IMR-90 (cell line): ENCODE measurements at regions not wholly inside any gene's neighbourhood (a gene's known extent, or its start where the extent isn't known, plus 50 kb on each side); places are given as distances from the start of the nearest gene placed in this dataset.

ENCODE experiments used
- ATAC-seq: fragments of 200-7000 bp; cut with Tn5 transposase; 2 replicates; pipeline ENCODE4 v1.9.1; 2020; ENCODE audit warnings: low read depth, mild to moderate bottlenecking, moderate library complexity
- BruUV-seq: library from RNA; stranded (reverse); fragments of 400-500 nt; replicated peaks from 2 replicates; lab custom pipeline; 2021; lab: Mats Ljungman, UMichigan
- CTCF ChIA-PET: fragments of 300-600 bp; formaldehyde crosslinking; extraction: SDS; loops from one replicate; lab custom pipeline; 2021; ENCODE audit warnings: antibody characterized with exemption; lab: Yijun Ruan, JAX
- POLR2A ChIA-PET: fragments of 300-600 bp; sonication (Branson Sonifier 250); formaldehyde crosslinking; loops from one replicate; lab custom pipeline; 2022; ENCODE audit warnings: antibody characterized with exemption; ENCODE audit not compliant: unreplicated experiment; lab: Charles Lee
- DNase-seq: peaks from one replicate; pipeline ENCODE4 v3.0.0; 2013
- H2AFZ ChIP-seq: replicated peaks from 2 replicates; pipeline ENCODE3; 2013; ENCODE audit warnings: low read length, mild to moderate bottlenecking; ENCODE audit not compliant: poor library complexity
- H2AK5ac ChIP-seq: 2 replicates; pipeline ENCODE4 v1.6.1; 2013; ENCODE audit warnings: low read depth, low read length, inconsistent platforms
- H2AK9ac ChIP-seq: replicated peaks from 2 replicates; pipeline ENCODE3; 2013; ENCODE audit warnings: mild to moderate bottlenecking, low read depth, low read length, moderate library complexity; ENCODE audit not compliant: poor library complexity
- H2BK120ac ChIP-seq: 2 replicates; pipeline ENCODE4 v1.6.1; 2013; ENCODE audit warnings: low read depth, low read length, inconsistent platforms
- H2BK15ac ChIP-seq: 3 replicates; pipeline ENCODE4 v1.6.1; 2013; ENCODE audit warnings: low read depth, low read length, inconsistent platforms
- H2BK20ac ChIP-seq: 2 replicates; pipeline ENCODE4 v1.6.1; 2013; ENCODE audit warnings: low read depth, mild to moderate bottlenecking, inconsistent platforms, low read length, moderate library complexity
- H2BK5ac ChIP-seq: 2 replicates; pipeline ENCODE4 v1.6.1; 2013; ENCODE audit warnings: mild to moderate bottlenecking, low read depth, low read length, inconsistent platforms; ENCODE audit not compliant: poor library complexity, severe bottlenecking
- H3K14ac ChIP-seq: replicated peaks from 2 replicates; pipeline ENCODE4 v1.6.1; 2013; ENCODE audit warnings: low read depth, low read length, inconsistent platforms
- H3K18ac ChIP-seq: 2 replicates; pipeline ENCODE4 v1.6.1; 2013; ENCODE audit warnings: low read depth, low read length, control low read depth
- H3K23ac ChIP-seq: 2 replicates; pipeline ENCODE4 v1.6.1; 2013; ENCODE audit warnings: low read depth, low read length, inconsistent platforms
- H3K27ac ChIP-seq: 2 replicates; pipeline ENCODE4 v1.5.1; 2013; ENCODE audit warnings: mild to moderate bottlenecking, control low read depth, low read length; ENCODE audit not compliant: insufficient read depth
- H3K27me3 ChIP-seq: 2 replicates; pipeline ENCODE4 v1.6.1; 2013; ENCODE audit warnings: low read length; ENCODE audit not compliant: control insufficient read depth, insufficient read depth
- H3K36me3 ChIP-seq: 2 replicates; pipeline ENCODE4 v1.6.1; 2013; ENCODE audit warnings: low read length, mixed read lengths; ENCODE audit not compliant: control insufficient read depth, insufficient read depth
- H3K4ac ChIP-seq: 2 replicates; pipeline ENCODE4 v1.6.1; 2013; ENCODE audit warnings: low read depth, low read length, inconsistent platforms
- H3K4me1 ChIP-seq: 2 replicates; pipeline ENCODE4 v1.6.1; 2013; ENCODE audit warnings: low read length, mixed read lengths; ENCODE audit not compliant: control insufficient read depth, insufficient read depth
- H3K4me2 ChIP-seq: 2 replicates; pipeline ENCODE4 v1.6.1; 2013; ENCODE audit warnings: low read depth, mild to moderate bottlenecking, control low read depth, low read length, moderate library complexity
- H3K4me3 ChIP-seq: 2 replicates; pipeline ENCODE4 v1.5.1; 2013; ENCODE audit warnings: low read depth, mild to moderate bottlenecking, control low read depth, low read length, moderate library complexity; ENCODE audit not compliant: insufficient read depth
- H3K56ac ChIP-seq: 2 replicates; pipeline ENCODE4 v1.6.1; 2013; ENCODE audit warnings: low read length, inconsistent platforms; ENCODE audit not compliant: insufficient read depth; ENCODE audit errors: extremely low read depth
- H3K79me1 ChIP-seq, 2 experiments: 2 replicates each; pipeline ENCODE4 v1.6.1; 2013; ENCODE audit warnings: low read length in 2 of 2, inconsistent platforms in 1 of 2, low read depth in 1 of 2
- H3K9ac ChIP-seq: 2 replicates; pipeline ENCODE4 v1.6.1; 2013; ENCODE audit warnings: low read depth, low read length, control low read depth
- H3K9me1 ChIP-seq: 2 replicates; pipeline ENCODE4 v1.6.1; 2013; ENCODE audit warnings: low read length, inconsistent platforms; ENCODE audit not compliant: insufficient read depth
- H3K9me3 ChIP-seq: 2 replicates; pipeline ENCODE4 v1.6.1; 2013; ENCODE audit warnings: low read length; ENCODE audit not compliant: control insufficient read depth, insufficient read depth
- H4K20me1 ChIP-seq: 2 replicates; pipeline ENCODE4 v1.6.1; 2013; ENCODE audit warnings: low read length, inconsistent platforms; ENCODE audit not compliant: insufficient read depth
- H4K5ac ChIP-seq: 2 replicates; pipeline ENCODE4 v1.6.1; 2013; ENCODE audit warnings: mild to moderate bottlenecking, low read depth, low read length, control low read depth
- H4K8ac ChIP-seq, 2 experiments: 2 replicates each; pipeline ENCODE4 v1.6.1; 2013; ENCODE audit warnings: low read depth in 2 of 2, low read length in 2 of 2, control low read depth in 1 of 2, inconsistent platforms in 1 of 2
- H4K91ac ChIP-seq: 2 replicates; pipeline ENCODE4 v1.6.1; 2013; ENCODE audit warnings: low read depth, low read length, inconsistent platforms; ENCODE audit not compliant: insufficient read depth
- BHLHE40 ChIP-seq: fragments of 150-350 bp; IDR thresholded peaks from 2 replicates; pipeline ENCODE4 v1.6.1; 2016; ENCODE audit warnings: mild to moderate bottlenecking, low read depth, low read length
- CEBPB ChIP-seq: IDR thresholded peaks from 2 replicates; pipeline ENCODE4 v1.6.1; 2012; ENCODE audit warnings: low read depth, low read length, improper control_type of control experiment
- CHD1 ChIP-seq: IDR thresholded peaks from 2 replicates; pipeline ENCODE4 v1.6.1; 2012; ENCODE audit warnings: low read depth, low read length, improper control_type of control experiment
- CTCF ChIP-seq: conservative IDR thresholded peaks from 2 replicates; pipeline ENCODE4 v1.5.1; 2012; ENCODE audit warnings: mild to moderate bottlenecking, low read depth, low read length, improper control_type of control experiment
- ELK1 ChIP-seq: fragments of 150-350 bp; IDR thresholded peaks from 2 replicates; pipeline ENCODE4 v1.6.1; 2016; ENCODE audit warnings: low read depth, mild to moderate bottlenecking, low read length, moderate library complexity, borderline replicate concordance
- FOS ChIP-seq: fragments of 150-350 bp; IDR thresholded peaks from 2 replicates; pipeline ENCODE4 v1.6.1; 2016; ENCODE audit warnings: low read depth, low read length
- MAFK ChIP-seq: IDR thresholded peaks from 2 replicates; pipeline ENCODE4 v1.6.1; 2012; ENCODE audit warnings: low read depth, low read length, improper control_type of control experiment
- MAZ ChIP-seq: IDR thresholded peaks from 2 replicates; pipeline ENCODE4 v1.6.1; 2012; ENCODE audit warnings: low read depth, mild to moderate bottlenecking, low read length, improper control_type of control experiment, moderate library complexity, borderline replicate concordance
- MXI1 ChIP-seq: IDR thresholded peaks from 2 replicates; pipeline ENCODE4 v1.6.1; 2012; ENCODE audit warnings: low read depth, mild to moderate bottlenecking, low read length, moderate library complexity, borderline replicate concordance
- NFE2L2 ChIP-seq: fragments of 150-350 bp; IDR thresholded peaks from 2 replicates; pipeline ENCODE4 v1.6.1; 2016; ENCODE audit warnings: low read depth, mild to moderate bottlenecking, low read length
- POLR2A ChIP-seq: IDR thresholded peaks from 2 replicates; pipeline ENCODE4 v1.6.1; 2012; ENCODE audit warnings: mild to moderate bottlenecking, low read depth, low read length
- RAD21 ChIP-seq: IDR thresholded peaks from 2 replicates; pipeline ENCODE4 v1.6.1; 2012; ENCODE audit warnings: low read length, improper control_type of control experiment
- RCOR1 ChIP-seq: IDR thresholded peaks from 2 replicates; pipeline ENCODE4 v1.6.1; 2012; ENCODE audit warnings: mild to moderate bottlenecking, low read length, improper control_type of control experiment; ENCODE audit not compliant: insufficient replicate concordance
- RFX5 ChIP-seq: IDR thresholded peaks from 2 replicates; pipeline ENCODE4 v1.8.0; 2012; ENCODE audit warnings: low read depth, mild to moderate bottlenecking, low read length, moderate library complexity
- SMC3 ChIP-seq: fragments of 150-350 bp; IDR thresholded peaks from 2 replicates; pipeline ENCODE4 v1.6.1; 2016; ENCODE audit warnings: low read depth, mild to moderate bottlenecking, antibody characterized with exemption, low read length, moderate library complexity
- WGBS, 2 experiments: methylation state at CpG; one replicate each; pipeline versions ENCODE4 v1.1.5 to v1.1.7; 2013; ENCODE audit warnings: missing lambda C conversion rate in 2 of 2; ENCODE audit not compliant: insufficient read length in 1 of 2; ENCODE audit errors: extremely low coverage in 2 of 2; 5-methylcytosine and 5-hydroxymethylcytosine counted together
- dilution Hi-C: fragments of 300-500 bp; cut with HindIII; formaldehyde crosslinking; loops from one replicate; pipeline ENCODE4 v1.14.3; 2018; ENCODE audit warnings: low sequenced_read_pairs; ENCODE audit not compliant: unreplicated experiment
- in situ Hi-C: fragments of 300-500 bp; cut with MboI; formaldehyde crosslinking; loops from 3 replicates; pipeline ENCODE4 v1.14.3; 2019; ENCODE audit warnings: low sequenced_read_pairs, inconsistent platforms, mixed read lengths
- intact Hi-C: fragments of 100-400 bp; cut with micrococcal nuclease; formaldehyde crosslinking; loops from 2 replicates; pipeline ENCODE4 v1.10.0; 2022
- TF ChIP-seq, protein P1 (sequence below): fragments of 150-350 bp; IDR thresholded peaks from 2 replicates; pipeline ENCODE4 v1.6.1; 2017; ENCODE audit warnings: mild to moderate bottlenecking, antibody characterized with exemption, low read length, low read depth

GRCh38 chr5:135250671-135251070, 148.4 kb downstream of the MACROH2A1 start:
- Histone ChIP-seq H2BK120ac (peak overlapping the region; percentile 87), H3K9ac (no peak overlapping the region), H4K20me1 (no peaks in the 10 kb centered on the region), H3K23ac (peak overlapping the region; percentile 18; the same call in 1 of the 2 replicates), H3K4me3 (no peak overlapping the region), H3K4me1 (peaks cover 39% of the 10 kb centered on the region), H3K56ac (no peak overlapping the region), H3K9me3 (no peaks in the 10 kb centered on the region), H3K79me1 (peaks cover 0 to 18% of the 10 kb centered on the region in 2 experiments; a peak in 2 of 4 replicates), H3K18ac (peak overlapping the region; percentile 56), H3K4me2 (no peak overlapping the region), H3K4ac (peak overlapping the region; percentile 80), H3K14ac (peak overlapping the region; percentile 39), H4K91ac (peak overlapping the region; percentile 85), H3K9me1 (peaks cover 27% of the 10 kb centered on the region), H3K27ac (peak overlapping the region; percentile 19; the same call in 1 of the 2 replicates), H3K27me3 (no peaks in the 10 kb centered on the region), H2BK5ac (no peak overlapping the region), H2BK15ac (peak overlapping the region; percentile 87; the same call in 2 of the 3 replicates), H4K8ac (peak overlapping the region in 1 of 2 experiments; percentile 64; a peak in 2 of 4 replicates), H4K5ac (no peak overlapping the region; the same call in none of the 2 replicates), H2AFZ (no peak overlapping the region), H2BK20ac (peak overlapping the region; percentile 93), H3K36me3 (no peaks in the 10 kb centered on the region), H2AK9ac (no peak overlapping the region), H2AK5ac (peak overlapping the region; percentile 74; the same call in 1 of the 2 replicates)
- intact Hi-C loops = no loop called here
- in situ Hi-C loops = no loop called here
- ChIA-PET CTCF (no interaction called here), POLR2A (no interaction called here)
- 80% methylated on average over 1 of the region's 4 CpGs; no CpG with 5 or more reads in 1 of the 2 experiments for WGBS, 2 experiments
- dilution Hi-C loops = no loop called here
- BruUV-seq = no TSS peak
- no peak for DNase-seq
- ATAC-seq = no peak
- TF ChIP-seq MAZ (no peak), POLR2A (no peak), CHD1 (no peak), ELK1 (no peak), RFX5 (no peak), RAD21 (no peak), SMC3 (no peak), MXI1 (no peak), NFE2L2 (no peak), MAFK (no peak), CTCF (no peak), CEBPB (no peak), BHLHE40 (no peak), RCOR1 (no peak), FOS (no peak)
- TF ChIP-seq, protein P1, sequence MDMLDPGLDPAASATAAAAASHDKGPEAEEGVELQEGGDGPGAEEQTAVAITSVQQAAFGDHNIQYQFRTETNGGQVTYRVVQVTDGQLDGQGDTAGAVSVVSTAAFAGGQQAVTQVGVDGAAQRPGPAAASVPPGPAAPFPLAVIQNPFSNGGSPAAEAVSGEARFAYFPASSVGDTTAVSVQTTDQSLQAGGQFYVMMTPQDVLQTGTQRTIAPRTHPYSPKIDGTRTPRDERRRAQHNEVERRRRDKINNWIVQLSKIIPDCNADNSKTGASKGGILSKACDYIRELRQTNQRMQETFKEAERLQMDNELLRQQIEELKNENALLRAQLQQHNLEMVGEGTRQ = no peak
